ENCODE measurements at regions not wholly inside any gene's neighbourhood (a gene's known extent, or its start where the extent isn't known, plus 50 kb on each side); places are given as distances from the start of the nearest gene placed in this dataset.

DNA sequence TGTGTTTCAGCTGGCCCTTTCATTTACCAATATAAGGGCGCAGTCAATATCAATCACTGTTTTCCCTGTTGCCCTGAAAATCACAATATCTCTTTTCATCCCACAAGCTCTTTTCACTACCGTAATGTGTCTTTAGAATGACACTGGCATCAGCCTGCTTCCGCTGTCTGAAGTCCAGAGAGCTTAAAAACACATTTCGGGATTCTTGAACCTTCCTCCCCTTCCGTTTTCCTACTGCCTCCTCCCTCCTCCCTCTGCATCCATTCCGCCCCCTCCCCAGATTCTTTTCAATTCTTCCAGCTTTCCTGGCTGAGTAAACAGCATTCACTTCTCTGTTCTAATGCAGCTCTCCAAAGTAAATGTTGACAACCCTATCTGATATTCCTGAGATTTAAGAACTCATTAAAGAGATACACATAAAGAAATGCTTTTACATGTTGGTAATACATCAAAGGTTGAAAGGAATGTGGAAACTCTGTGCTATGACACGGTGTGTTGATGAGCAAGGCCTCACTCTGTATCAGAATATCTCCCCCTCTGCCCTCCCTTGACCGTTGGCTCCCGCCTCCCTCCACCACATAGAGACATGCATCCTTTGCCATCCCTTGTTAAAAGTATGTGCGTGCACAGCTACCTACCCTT, 83.5 kb upstream of the SPRY1 start:
- H3K36me3 ChIP-seq = peaks cover 6% of the 10 kb centered on the region
- H3K27me3 ChIP-seq (ENCODE audit: low read depth) = no peaks in the 10 kb centered on the region
- no peak overlapping the region for H3K4me3 ChIP-seq
- no peak overlapping the region for H3K27ac ChIP-seq (replicated peaks)
- DNase-seq = no peak
- no peak for TF ChIP-seq CTCF (IDR thresholded peaks at IDR 0.05; ENCODE audit: borderline replicate concordance)
- intact Hi-C loops (cut with micrococcal nuclease) = no loop called here
- no peaks in the 10 kb centered on the region for H3K4me1 ChIP-seq
- no peaks in the 10 kb centered on the region for H3K9me3 ChIP-seq (replicated peaks)

DNA sequence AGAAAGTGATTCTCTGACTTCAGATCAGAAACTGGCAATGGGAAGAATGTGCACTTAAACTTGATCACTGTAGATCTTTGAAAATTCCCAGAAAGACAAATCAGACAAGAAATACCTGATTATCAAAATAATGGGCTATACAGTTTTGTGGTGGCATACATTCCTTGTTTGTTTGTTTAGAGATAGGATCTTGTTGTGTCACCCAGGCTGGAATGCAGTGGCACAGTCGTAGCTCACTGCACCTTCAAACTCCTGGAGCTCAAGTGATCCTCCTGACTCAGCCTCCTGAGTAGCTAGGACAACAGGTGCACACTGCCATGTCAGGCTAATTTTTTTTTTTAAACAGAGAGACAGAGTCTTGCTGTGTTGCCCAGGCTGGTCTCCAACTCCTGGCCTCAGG, 81.0 kb upstream of the SPRY1 start:
- H3K27me3 ChIP-seq (ENCODE audit: low read depth) = no peaks in the 10 kb centered on the region
- no peak for DNase-seq
- H3K4me3 ChIP-seq = no peak overlapping the region
- intact Hi-C loops (cut with micrococcal nuclease) = no loop called here
- TF ChIP-seq CTCF (IDR thresholded peaks at IDR 0.05; ENCODE audit: borderline replicate concordance) = no peak
- H3K4me1 ChIP-seq = no peaks in the 10 kb centered on the region
- H3K27ac ChIP-seq (replicated peaks) = no peak overlapping the region
- H3K9me3 ChIP-seq (replicated peaks) = peaks cover 7% of the 10 kb centered on the region
- peaks cover 6% of the 10 kb centered on the region for H3K36me3 ChIP-seq

DNA sequence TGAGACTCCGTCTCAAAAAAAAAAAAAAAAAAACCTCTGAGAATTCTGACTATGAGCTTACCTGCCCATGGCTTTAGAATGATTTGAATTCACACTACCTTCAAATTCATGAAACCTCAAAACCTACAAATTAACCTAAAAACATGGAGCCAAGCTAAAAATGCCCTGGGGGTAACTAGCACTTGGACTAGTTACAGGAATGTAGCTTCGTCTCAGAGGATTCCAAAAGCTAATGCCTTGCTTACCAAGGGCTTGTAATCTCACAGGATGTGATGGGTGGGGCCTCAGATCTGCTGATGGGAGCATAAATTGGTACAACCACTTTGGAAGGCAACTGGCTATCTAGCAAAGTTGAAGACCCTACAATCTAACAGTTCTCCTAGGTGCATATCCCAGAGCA, 79.4 kb upstream of the SPRY1 start:
- Histone ChIP-seq H3K36me3 (peaks cover 6% of the 10 kb centered on the region), H3K9me3 (replicated peaks) (peaks cover 23% of the 10 kb centered on the region), H3K4me3 (no peak overlapping the region), H3K4me1 (no peaks in the 10 kb centered on the region), H3K27ac (replicated peaks) (no peak overlapping the region), H3K27me3 (ENCODE audit: low read depth) (no peaks in the 10 kb centered on the region)
- no peak for TF ChIP-seq CTCF (IDR thresholded peaks at IDR 0.05; ENCODE audit: borderline replicate concordance)
- DNase-seq = no peak
- intact Hi-C loops (cut with micrococcal nuclease) = no loop called here

GRCh38 chr4:123319639-123320038, 77.0 kb upstream of the SPRY1 start:
- Histone ChIP-seq H3K27me3 (ENCODE audit: low read depth) (no peaks in the 10 kb centered on the region), H3K27ac (replicated peaks) (no peak overlapping the region), H3K9me3 (replicated peaks) (peaks cover 42% of the 10 kb centered on the region), H3K36me3 (peaks cover 6% of the 10 kb centered on the region), H3K4me3 (no peak overlapping the region), H3K4me1 (no peaks in the 10 kb centered on the region)
- no peak for DNase-seq
- intact Hi-C loops (cut with micrococcal nuclease) = no loop called here
- TF ChIP-seq CTCF (IDR thresholded peaks at IDR 0.05; ENCODE audit: borderline replicate concordance) = no peak

GRCh38 chr4:123323998-123324397, 72.6 kb upstream of the SPRY1 start:
- no peaks in the 10 kb centered on the region for H3K27me3 ChIP-seq (ENCODE audit: low read depth)
- no peaks in the 10 kb centered on the region for H3K4me1 ChIP-seq
- no peak overlapping the region for H3K4me3 ChIP-seq
- intact Hi-C loops (cut with micrococcal nuclease) = no loop called here
- no peak for DNase-seq
- TF ChIP-seq CTCF (IDR thresholded peaks at IDR 0.05; ENCODE audit: borderline replicate concordance) = no peak
- no peaks in the 10 kb centered on the region for H3K36me3 ChIP-seq
- H3K9me3 ChIP-seq (replicated peaks) = peaks cover 52% of the 10 kb centered on the region
- H3K27ac ChIP-seq (replicated peaks) = no peak overlapping the region

Data from left ventricle myocardium inferior (tissue), 1 donor.